ENCODE measurements at regions not wholly inside any gene's neighbourhood (a gene's known extent, or its start where the extent isn't known, plus 50 kb on each side); places are given as distances from the start of the nearest gene placed in this dataset.

GRCh38 chr11:71119656-71120269 lies 132.6 kb downstream of the SHANK2 start:
- H2AK5ac ChIP-seq (ENCODE audit: low read depth, low read length) = no peak overlapping the region
- WGBS, 2 donors (ENCODE audit: extremely low coverage in 2 of 2, insufficient read length in 2 of 2, insufficient replicate concordance in 1 of 2) = no CpG with 5 or more reads among the region's 9 CpGs
- H4K8ac ChIP-seq (ENCODE audit: low read depth, low read length) = no peak overlapping the region
- peaks cover 0 to 6% (median 0%) of the 10 kb centered on the region in 3 experiments for H3K27me3 ChIP-seq (ENCODE audit: control insufficient read depth in 3 of 3, insufficient read depth in 3 of 3, low read depth in 1 of 3, low read length in 3 of 3)
- H3K4ac ChIP-seq (ENCODE audit: low read length) = no peak overlapping the region
- H3K9me3 ChIP-seq (replicated peaks in 1 of 2; ENCODE audit: control insufficient read depth in 2 of 2, insufficient read depth in 1 of 2, low read depth in 1 of 2, low read length in 2 of 2) = no peaks in the 10 kb centered on the region
- H2BK15ac ChIP-seq (ENCODE audit: low read length) = no peak overlapping the region
- no peak for DNase-seq (ENCODE audit: low spot score)
- H3K4me3 ChIP-seq (ENCODE audit: low read length in 2 of 2) = no peak overlapping the region
- H3K4me1 ChIP-seq (ENCODE audit: control insufficient read depth in 2 of 2, insufficient read depth in 1 of 2, low read depth in 1 of 2, low read length in 2 of 2) = no peaks in the 10 kb centered on the region
- no peak overlapping the region for H4K91ac ChIP-seq (ENCODE audit: low read depth, low read length, poor library complexity)
- H2BK12ac ChIP-seq (ENCODE audit: low read length) = peak overlapping the region; percentile 32
- no peaks in the 10 kb centered on the region for H3K36me3 ChIP-seq (replicated peaks in 1 of 2; ENCODE audit: control insufficient read depth in 2 of 2, insufficient read depth in 2 of 2, low read length in 2 of 2)
- no peak overlapping the region for H2BK120ac ChIP-seq (ENCODE audit: low read depth, low read length)
- no peak overlapping the region for H3K18ac ChIP-seq (ENCODE audit: low read length)
- H3K27ac ChIP-seq (replicated peaks; ENCODE audit: low read length) = no peak overlapping the region
- H3K14ac ChIP-seq (ENCODE audit: low read length) = no peak overlapping the region
- no peaks in the 10 kb centered on the region for H3K79me1 ChIP-seq (ENCODE audit: low read depth, low read length)
- H2AFZ ChIP-seq (ENCODE audit: low read length) = no peak overlapping the region
- H2BK5ac ChIP-seq (ENCODE audit: low read length) = no peak overlapping the region
- no peak overlapping the region for H3K23ac ChIP-seq (ENCODE audit: low read depth, low read length, poor library complexity)
- H3K9ac ChIP-seq (ENCODE audit: low read depth, low read length, poor library complexity) = no peak overlapping the region
- no peak overlapping the region for H3K4me2 ChIP-seq (ENCODE audit: insufficient read depth, low read length, poor library complexity, severe bottlenecking)

- H3K14ac ChIP-seq (ENCODE audit: low read length) = no peak overlapping the region
- no peak overlapping the region for H3K4me2 ChIP-seq (ENCODE audit: insufficient read depth, low read length, poor library complexity, severe bottlenecking)
- no peak overlapping the region for H3K23ac ChIP-seq (ENCODE audit: low read depth, low read length, poor library complexity)
- H3K36me3 ChIP-seq (replicated peaks in 1 of 2; ENCODE audit: control insufficient read depth in 2 of 2, insufficient read depth in 2 of 2, low read length in 2 of 2) = no peaks in the 10 kb centered on the region
- H2BK12ac ChIP-seq (ENCODE audit: low read length) = no peak overlapping the region
- no peak overlapping the region for H3K4me3 ChIP-seq (ENCODE audit: low read length in 2 of 2)
- H3K9ac ChIP-seq (ENCODE audit: low read depth, low read length, poor library complexity) = no peak overlapping the region
- H2AFZ ChIP-seq (ENCODE audit: low read length) = no peak overlapping the region
- no peak overlapping the region for H2BK120ac ChIP-seq (ENCODE audit: low read depth, low read length)
- H2BK15ac ChIP-seq (ENCODE audit: low read length) = no peak overlapping the region
- no peak overlapping the region for H4K8ac ChIP-seq (ENCODE audit: low read depth, low read length)
- no peaks in the 10 kb centered on the region for H3K79me1 ChIP-seq (ENCODE audit: low read depth, low read length)
- no peak for DNase-seq (ENCODE audit: low spot score)
- peak overlapping the region; percentile 86 for H3K18ac ChIP-seq (ENCODE audit: low read length)
- H2AK5ac ChIP-seq (ENCODE audit: low read depth, low read length) = no peak overlapping the region
- H3K4me1 ChIP-seq (ENCODE audit: control insufficient read depth in 2 of 2, insufficient read depth in 1 of 2, low read depth in 1 of 2, low read length in 2 of 2) = no peaks in the 10 kb centered on the region
- peaks cover 0 to 14% (median 0%) of the 10 kb centered on the region in 3 experiments for H3K27me3 ChIP-seq (ENCODE audit: control insufficient read depth in 3 of 3, insufficient read depth in 3 of 3, low read depth in 1 of 3, low read length in 3 of 3)
- H3K27ac ChIP-seq (replicated peaks; ENCODE audit: low read length) = no peak overlapping the region
- no CpG with 5 or more reads among the region's 20 CpGs for WGBS, 2 donors (ENCODE audit: extremely low coverage in 2 of 2, insufficient read length in 2 of 2, insufficient replicate concordance in 1 of 2)
- H2BK5ac ChIP-seq (ENCODE audit: low read length) = peak overlapping the region; percentile 48
- no peak overlapping the region for H3K4ac ChIP-seq (ENCODE audit: low read length)
- H4K91ac ChIP-seq (ENCODE audit: low read depth, low read length, poor library complexity) = no peak overlapping the region
- no peaks in the 10 kb centered on the region for H3K9me3 ChIP-seq (replicated peaks in 1 of 2; ENCODE audit: control insufficient read depth in 2 of 2, insufficient read depth in 1 of 2, low read depth in 1 of 2, low read length in 2 of 2)
These were observed 133.6 kb downstream of the SHANK2 start for GRCh38 chr11:71118671-71119250.

- H2AK5ac ChIP-seq (ENCODE audit: low read depth, low read length) = no peak overlapping the region
- H2BK15ac ChIP-seq (ENCODE audit: low read length) = no peak overlapping the region
- H4K8ac ChIP-seq (ENCODE audit: low read depth, low read length) = no peak overlapping the region
- H4K91ac ChIP-seq (ENCODE audit: low read depth, low read length, poor library complexity) = no peak overlapping the region
- H3K4me3 ChIP-seq (ENCODE audit: low read length in 2 of 2) = no peak overlapping the region
- no peak overlapping the region for H3K4ac ChIP-seq (ENCODE audit: low read length)
- H3K23ac ChIP-seq (ENCODE audit: low read depth, low read length, poor library complexity) = no peak overlapping the region
- H3K4me2 ChIP-seq (ENCODE audit: insufficient read depth, low read length, poor library complexity, severe bottlenecking) = no peak overlapping the region
- WGBS, 2 donors (ENCODE audit: extremely low coverage in 2 of 2, insufficient read length in 2 of 2, insufficient replicate concordance in 1 of 2) = no CpG with 5 or more reads among the region's 5 CpGs
- no peaks in the 10 kb centered on the region for H3K9me3 ChIP-seq (replicated peaks in 1 of 2; ENCODE audit: control insufficient read depth in 2 of 2, insufficient read depth in 1 of 2, low read depth in 1 of 2, low read length in 2 of 2)
- H3K27ac ChIP-seq (replicated peaks; ENCODE audit: low read length) = no peak overlapping the region
- H2BK120ac ChIP-seq (ENCODE audit: low read depth, low read length) = no peak overlapping the region
- H3K4me1 ChIP-seq (ENCODE audit: control insufficient read depth in 2 of 2, insufficient read depth in 1 of 2, low read depth in 1 of 2, low read length in 2 of 2) = peaks cover 0 to 8% of the 10 kb centered on the region in 2 donors
- DNase-seq (ENCODE audit: low spot score) = no peak
- no peak overlapping the region for H3K9ac ChIP-seq (ENCODE audit: low read depth, low read length, poor library complexity)
- H3K79me1 ChIP-seq (ENCODE audit: low read depth, low read length) = no peaks in the 10 kb centered on the region
- no peaks in the 10 kb centered on the region for H3K36me3 ChIP-seq (replicated peaks in 1 of 2; ENCODE audit: control insufficient read depth in 2 of 2, insufficient read depth in 2 of 2, low read length in 2 of 2)
- H3K18ac ChIP-seq (ENCODE audit: low read length) = no peak overlapping the region
- no peak overlapping the region for H2BK12ac ChIP-seq (ENCODE audit: low read length)
- peaks cover 0 to 28% (median 0%) of the 10 kb centered on the region in 3 experiments for H3K27me3 ChIP-seq (ENCODE audit: control insufficient read depth in 3 of 3, insufficient read depth in 3 of 3, low read depth in 1 of 3, low read length in 3 of 3)
- H3K14ac ChIP-seq (ENCODE audit: low read length) = no peak overlapping the region
- H2AFZ ChIP-seq (ENCODE audit: low read length) = no peak overlapping the region
- no peak overlapping the region for H2BK5ac ChIP-seq (ENCODE audit: low read length)
These were observed 135.1 kb downstream of the SHANK2 start for GRCh38 chr11:71117311-71117710.

DNA sequence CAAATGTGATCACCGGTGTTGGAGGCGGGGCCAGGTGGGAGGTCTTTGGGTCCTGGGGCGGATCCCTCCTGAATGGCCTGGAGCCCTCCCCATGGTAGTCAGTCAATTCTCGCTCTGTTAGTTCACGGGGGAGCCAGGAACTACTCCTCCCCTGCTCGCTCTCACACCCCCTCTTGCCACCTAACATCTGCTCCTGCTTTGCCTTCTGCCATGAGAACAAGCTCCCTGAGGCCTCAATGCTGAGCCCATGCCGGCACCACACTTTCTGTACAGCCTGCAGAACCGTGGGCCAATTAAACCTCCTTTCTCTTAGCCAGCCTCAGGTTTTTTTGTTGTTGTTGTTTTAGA lies 135.7 kb downstream of the SHANK2 start:
- no peak overlapping the region for H2AK5ac ChIP-seq (ENCODE audit: low read depth, low read length)
- no peak overlapping the region for H2BK12ac ChIP-seq (ENCODE audit: low read length)
- no peak overlapping the region for H2BK15ac ChIP-seq (ENCODE audit: low read length)
- H3K4me2 ChIP-seq (ENCODE audit: insufficient read depth, low read length, poor library complexity, severe bottlenecking) = no peak overlapping the region
- H4K8ac ChIP-seq (ENCODE audit: low read depth, low read length) = no peak overlapping the region
- DNase-seq (ENCODE audit: low spot score) = no peak
- H3K4ac ChIP-seq (ENCODE audit: low read length) = no peak overlapping the region
- H3K27me3 ChIP-seq (ENCODE audit: control insufficient read depth in 3 of 3, insufficient read depth in 3 of 3, low read depth in 1 of 3, low read length in 3 of 3) = peaks cover 0 to 30% (median 0%) of the 10 kb centered on the region in 3 experiments
- H4K91ac ChIP-seq (ENCODE audit: low read depth, low read length, poor library complexity) = no peak overlapping the region
- no peak overlapping the region for H3K18ac ChIP-seq (ENCODE audit: low read length)
- no peak overlapping the region for H3K23ac ChIP-seq (ENCODE audit: low read depth, low read length, poor library complexity)
- H2BK120ac ChIP-seq (ENCODE audit: low read depth, low read length) = no peak overlapping the region
- no peak overlapping the region for H3K27ac ChIP-seq (replicated peaks; ENCODE audit: low read length)
- H3K9ac ChIP-seq (ENCODE audit: low read depth, low read length, poor library complexity) = no peak overlapping the region
- H2AFZ ChIP-seq (ENCODE audit: low read length) = no peak overlapping the region
- no peak overlapping the region for H3K4me3 ChIP-seq (ENCODE audit: low read length in 2 of 2)
- H3K14ac ChIP-seq (ENCODE audit: low read length) = no peak overlapping the region
- peaks cover 0 to 9% of the 10 kb centered on the region in 2 donors for H3K4me1 ChIP-seq (ENCODE audit: control insufficient read depth in 2 of 2, insufficient read depth in 1 of 2, low read depth in 1 of 2, low read length in 2 of 2)
- no peaks in the 10 kb centered on the region for H3K79me1 ChIP-seq (ENCODE audit: low read depth, low read length)
- H2BK5ac ChIP-seq (ENCODE audit: low read length) = no peak overlapping the region
- H3K36me3 ChIP-seq (replicated peaks in 1 of 2; ENCODE audit: control insufficient read depth in 2 of 2, insufficient read depth in 2 of 2, low read length in 2 of 2) = no peaks in the 10 kb centered on the region
- WGBS, 2 donors (ENCODE audit: extremely low coverage in 2 of 2, insufficient read length in 2 of 2, insufficient replicate concordance in 1 of 2) = no CpG with 5 or more reads among the region's 8 CpGs
- no peaks in the 10 kb centered on the region for H3K9me3 ChIP-seq (replicated peaks in 1 of 2; ENCODE audit: control insufficient read depth in 2 of 2, insufficient read depth in 1 of 2, low read depth in 1 of 2, low read length in 2 of 2)

Data from neuronal stem cell (in vitro differentiated cells).